GM12878 (cell line): ENCODE measurements at regions not wholly inside any gene's neighbourhood (a gene's known extent, or its start where the extent isn't known, plus 50 kb on each side); places are given as distances from the start of the nearest gene placed in this dataset.
"Not testable (repeated sequence)": the region's sequence is repeated elsewhere in the genome, so short reads cannot be mapped to it uniquely, and the experiment has no call there.

Experiments
- ATAC-seq: fragments of 200-7000 bp; cut with Tn5 transposase; 3 replicates; pipeline ENCODE4 v1.9.1; 2020; ENCODE audit warnings: mild to moderate bottlenecking, moderate library complexity
- BruUV-seq: library from RNA; stranded (reverse); fragments of 400-500 nt; replicated peaks from 2 replicates; lab custom pipeline; 2021; lab: Mats Ljungman, UMichigan
- CTCF ChIA-PET: fragments of 300-600 bp; sonication (Branson Sonifier 250); formaldehyde crosslinking; extraction: SDS; loops from one replicate; lab custom pipeline; 2021; ENCODE audit warnings: inconsistent platforms; lab: Yijun Ruan, JAX
- POLR2A ChIA-PET: fragments of 350-600 bp; formaldehyde crosslinking; extraction: SDS; loops from one replicate; lab custom pipeline; 2021; ENCODE audit warnings: inconsistent platforms; lab: Charles Lee
- RAD21 ChIA-PET: fragments of 300-600 bp; sonication (Branson Sonifier 250); formaldehyde crosslinking; loops from one replicate; lab custom pipeline; 2023; ENCODE audit warnings: antibody characterized with exemption; ENCODE audit not compliant: unreplicated experiment; lab: Charles Lee
- SMC1A ChIA-PET: fragments of 300-600 bp; sonication (Branson Sonifier 250); formaldehyde crosslinking; loops from one replicate; lab custom pipeline; 2023; ENCODE audit not compliant: unreplicated experiment, uncharacterized antibody; lab: Charles Lee
- DNase-seq: peaks from one replicate; pipeline ENCODE4 v3.0.0-alpha.2; 2011; ENCODE audit warnings: low read depth, low spot score
- FAIRE-seq: peaks from 3 replicates; lab custom pipeline; 2011; peaks lifted over from hg19 to GRCh38; lab: Jason Lieb, UNC
- H2AFZ ChIP-seq: 2 replicates; pipeline ENCODE4 v1.6.0; 2011; ENCODE audit warnings: low read depth, low read length, control low read depth; ENCODE audit not compliant: control insufficient read depth
- H3K27ac ChIP-seq: 2 replicates; pipeline ENCODE4 v1.5.1; 2011; ENCODE audit warnings: control low read depth; ENCODE audit not compliant: control insufficient read depth, insufficient read depth
- H3K27me3 ChIP-seq, 2 experiments: replicated peaks in 1 of 2; 2 replicates each; pipeline versions ENCODE4 v1.6.0 to v1.6.1; 2011; ENCODE audit warnings: low read length in 1 of 2; ENCODE audit not compliant: control insufficient read depth in 2 of 2, insufficient read depth in 2 of 2
- H3K36me3 ChIP-seq, 2 experiments: 2 replicates each; pipeline ENCODE4 v1.5.1; 2011; ENCODE audit warnings: low read length in 1 of 2; ENCODE audit not compliant: control insufficient read depth in 2 of 2, insufficient read depth in 2 of 2
- H3K4me1 ChIP-seq: 2 replicates; pipeline ENCODE4 v1.6.1; 2011; ENCODE audit warnings: mild to moderate bottlenecking, low read length, moderate library complexity, mixed read lengths; ENCODE audit not compliant: control insufficient read depth, insufficient read depth
- H3K4me2 ChIP-seq: 2 replicates; pipeline ENCODE4 v1.6.0; 2011; ENCODE audit warnings: control low read depth; ENCODE audit not compliant: control insufficient read depth, insufficient read depth
- H3K4me3 ChIP-seq: fragments of 200-600 bp; sonication (generic); 2 replicates; pipeline ENCODE4 v1.5.1; 2016
- H3K79me2 ChIP-seq: 2 replicates; pipeline ENCODE4 v1.6.0; 2011; ENCODE audit warnings: low read length; ENCODE audit not compliant: control insufficient read depth, insufficient read depth
- H3K9ac ChIP-seq: 2 replicates; pipeline ENCODE4 v1.8.0; 2011; ENCODE audit warnings: low read length, control low read depth, mixed read lengths; ENCODE audit not compliant: control insufficient read depth, insufficient read depth
- H3K9me3 ChIP-seq: replicated peaks from 3 replicates; pipeline ENCODE4 v1.5.1; 2011; ENCODE audit warnings: mild to moderate bottlenecking, low read length; ENCODE audit not compliant: control insufficient read depth, insufficient read depth
- H4K20me1 ChIP-seq: 2 replicates; pipeline ENCODE4 v1.6.0; 2011; ENCODE audit not compliant: control insufficient read depth, insufficient read depth
- WGBS: methylation state at CpG from one replicate; pipeline ENCODE4 v1.1.6; 2016; ENCODE audit warnings: low lambda C conversion rate; ENCODE audit not compliant: insufficient replicate concordance, insufficient coverage; ENCODE audit errors: missing lambda C conversion rate; 5-methylcytosine and 5-hydroxymethylcytosine counted together
- in situ Hi-C: fragments of 300-500 bp; cut with MboI; formaldehyde crosslinking; loops from 9 replicates; pipeline ENCODE4 v1.14.3; 2018; ENCODE audit warnings: mixed read lengths
- intact Hi-C: fragments of 100-400 bp; cut with micrococcal nuclease; formaldehyde crosslinking; loops from one replicate; pipeline ENCODE4 v1.14.2; 2022; ENCODE audit not compliant: unreplicated experiment

GRCh38 chr1:121082995-121083394, 101.1 kb downstream of the FAM72B start:
- ATAC-seq, H3K4me3 ChIP-seq, H2AFZ ChIP-seq, H3K36me3 ChIP-seq, H3K79me2 ChIP-seq, FAIRE-seq, H3K9me3 ChIP-seq, H3K9ac ChIP-seq, H3K4me1 ChIP-seq, POLR2A ChIA-PET, H3K27ac ChIP-seq, BruUV-seq, H3K4me2 ChIP-seq, H4K20me1 ChIP-seq, SMC1A ChIA-PET, DNase-seq, intact Hi-C loops, H3K27me3 ChIP-seq, in situ Hi-C loops, RAD21 ChIA-PET, CTCF ChIA-PET: not testable (repeated sequence)
- 36% methylated on average over 1 of the region's 2 CpGs for WGBS

- RAD21 ChIA-PET, H2AFZ ChIP-seq, H3K4me2 ChIP-seq, H3K4me3 ChIP-seq, in situ Hi-C loops, H4K20me1 ChIP-seq, SMC1A ChIA-PET, ATAC-seq, H3K27ac ChIP-seq, H3K9ac ChIP-seq, FAIRE-seq, intact Hi-C loops, H3K9me3 ChIP-seq, H3K79me2 ChIP-seq, POLR2A ChIA-PET, BruUV-seq, CTCF ChIA-PET, DNase-seq, H3K27me3 ChIP-seq, H3K36me3 ChIP-seq, H3K4me1 ChIP-seq: not testable (repeated sequence)
- WGBS, result 13% methylated on average over 2 of the region's 3 CpGs
Observed at GRCh38 chr1:121086249-121086648, 97.9 kb downstream of the FAM72B start.

- CTCF ChIA-PET, ATAC-seq, H3K79me2 ChIP-seq, RAD21 ChIA-PET, in situ Hi-C loops, DNase-seq, SMC1A ChIA-PET, H3K4me1 ChIP-seq, H3K27me3 ChIP-seq, H3K4me3 ChIP-seq, H3K4me2 ChIP-seq, H3K9me3 ChIP-seq, intact Hi-C loops, H3K27ac ChIP-seq, H3K36me3 ChIP-seq, POLR2A ChIA-PET, H4K20me1 ChIP-seq, BruUV-seq, FAIRE-seq, H3K9ac ChIP-seq, H2AFZ ChIP-seq: not testable (repeated sequence)
Observed at GRCh38 chr1:121087221-121087620, 96.9 kb downstream of the FAM72B start.

- RAD21 ChIA-PET, H3K9ac ChIP-seq, H3K27me3 ChIP-seq, ATAC-seq, H3K4me1 ChIP-seq, POLR2A ChIA-PET, H3K79me2 ChIP-seq, H3K4me3 ChIP-seq, H3K36me3 ChIP-seq, DNase-seq, H3K4me2 ChIP-seq, H3K9me3 ChIP-seq, H4K20me1 ChIP-seq, H2AFZ ChIP-seq, SMC1A ChIA-PET, in situ Hi-C loops, FAIRE-seq, CTCF ChIA-PET, BruUV-seq, intact Hi-C loops, H3K27ac ChIP-seq: not testable (repeated sequence)
- 59% methylated on average over 2 of the region's 5 CpGs for WGBS
Observed at GRCh38 chr1:121088568-121088967, 95.6 kb downstream of the FAM72B start.
